ENCODE measurements at regions not wholly inside any gene's neighbourhood (a gene's known extent, or its start where the extent isn't known, plus 50 kb on each side); places are given as distances from the start of the nearest gene placed in this dataset.

DNA sequence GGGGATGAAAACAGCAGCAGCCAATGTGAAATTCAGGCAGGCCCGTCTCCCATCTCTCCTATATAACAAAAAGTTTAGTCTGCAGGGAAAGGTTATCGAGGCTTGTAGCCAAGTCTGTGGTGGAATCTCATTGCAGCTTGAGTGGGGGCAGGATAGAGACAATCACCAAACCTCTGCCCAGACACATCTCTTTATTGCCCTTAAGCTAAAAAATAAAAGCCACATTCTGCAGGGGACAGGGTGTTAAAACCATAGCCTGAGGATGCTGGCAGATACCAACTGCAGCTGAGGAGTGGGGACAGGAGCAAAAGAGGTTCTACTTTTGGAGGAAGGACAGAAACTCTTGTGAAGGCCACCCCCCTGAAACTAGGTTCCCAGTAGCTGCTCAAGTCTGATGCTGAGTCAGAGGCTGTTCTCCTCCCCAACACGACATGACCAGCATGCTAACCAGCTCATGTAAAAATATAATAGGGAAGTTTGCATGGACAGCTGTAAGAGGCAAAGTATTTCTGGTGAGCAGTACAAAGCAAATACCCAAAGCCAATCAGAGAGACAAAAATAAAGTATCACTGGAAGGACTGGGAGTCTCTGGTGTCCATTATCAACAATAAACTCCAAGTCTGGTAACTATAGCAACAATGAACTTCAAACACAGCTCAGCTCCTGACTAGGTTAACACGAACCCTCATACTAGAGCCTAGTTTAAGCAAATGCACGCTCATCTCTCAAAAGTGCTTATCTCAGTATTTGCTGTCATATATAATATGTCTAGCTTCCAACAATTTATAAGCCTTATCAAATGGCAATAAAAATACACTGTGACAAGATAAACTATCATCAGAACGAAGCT is 362.2 kb upstream of the SLCO3A1 start:
- ATAC-seq (replicated peaks in 6 of 8), result peak in 7 of 8 experiments; percentile 23 to 89 (median 49)
- in situ Hi-C loops (cut with MboI; ENCODE audit: low pct_unique_long_range_greater_than_20kb in 2 of 9, low sequenced_read_pairs in 9 of 9, unreplicated experiment in 9 of 9), result no loop called here
- H3K4me3 ChIP-seq, result no peak overlapping the region
- no peak overlapping the region for H3K27ac ChIP-seq
- no peaks in the 10 kb centered on the region for H3K4me1 ChIP-seq (replicated peaks in 1 of 2)
- WGBS, 10 experiments, result 25 to 100% (median 76%) methylated on average over 1 to 4 of the region's 6 CpGs

DNA sequence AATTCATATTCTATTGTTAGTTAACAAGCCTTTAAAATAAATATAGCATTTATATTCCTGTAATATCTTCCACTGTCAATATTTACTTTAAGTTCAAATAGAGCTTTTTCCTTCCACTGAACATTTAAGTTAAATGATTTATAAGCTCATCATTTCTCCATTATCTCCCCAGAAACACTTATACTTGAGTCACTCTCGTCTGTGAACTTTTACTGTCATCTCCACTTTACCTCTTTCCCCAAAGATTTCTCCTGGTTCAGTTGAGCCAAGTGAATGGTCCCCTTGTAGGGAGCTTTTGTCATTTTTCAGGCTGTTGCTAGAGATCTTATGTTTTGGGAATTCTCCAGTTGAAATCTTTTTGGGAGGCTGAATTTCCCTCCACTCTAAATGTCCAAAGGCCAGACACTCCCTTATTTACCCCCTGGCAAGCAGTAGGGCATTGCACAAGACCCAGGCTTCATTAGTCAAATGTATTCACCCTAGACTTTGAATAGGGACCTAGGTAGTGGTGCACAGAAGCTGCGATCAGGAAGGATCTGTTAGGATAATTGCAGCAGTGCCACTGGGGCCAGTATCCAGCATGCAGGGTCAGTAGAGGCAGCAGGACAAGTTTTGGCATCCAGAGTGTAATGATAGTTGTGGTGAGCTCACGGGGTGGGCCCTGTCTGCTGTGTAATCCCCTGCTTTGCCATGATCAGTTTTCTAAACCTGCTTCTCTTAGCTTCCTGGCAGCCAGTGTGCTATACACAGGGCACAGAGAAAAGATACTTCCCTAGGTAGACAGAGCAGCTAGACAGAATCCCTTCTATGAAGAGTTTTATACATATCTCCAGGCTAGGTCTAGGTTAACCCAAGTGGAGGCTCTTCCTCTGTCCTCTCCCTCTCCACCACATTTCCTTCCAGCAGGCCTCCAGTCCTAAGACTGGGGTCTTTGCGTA is 356.5 kb upstream of the SLCO3A1 start:
- ATAC-seq (replicated peaks in 6 of 8), result peak in 2 of 8 experiments; percentile 13 to 19
- in situ Hi-C loops (cut with MboI; ENCODE audit: low pct_unique_long_range_greater_than_20kb in 2 of 9, low sequenced_read_pairs in 9 of 9, unreplicated experiment in 9 of 9), result no loop called here
- no peak overlapping the region for H3K4me3 ChIP-seq
- H3K27ac ChIP-seq, result no peak overlapping the region
- WGBS, 10 experiments, result 0 to 100% (median 50%) methylated on average over 1 to 4 of the region's 4 CpGs; no CpG with 5 or more reads in 1 of the 10 experiments
- peaks cover 8 to 21% of the 10 kb centered on the region in 2 donors for H3K4me1 ChIP-seq (replicated peaks in 1 of 2)

- WGBS, 10 experiments, result 36 to 73% (median 55%) methylated on average over 1 to 4 of the region's 4 CpGs
- peaks cover 8 to 21% of the 10 kb centered on the region in 2 donors for H3K4me1 ChIP-seq (replicated peaks in 1 of 2)
- in situ Hi-C loops (cut with MboI; ENCODE audit: low pct_unique_long_range_greater_than_20kb in 2 of 9, low sequenced_read_pairs in 9 of 9, unreplicated experiment in 9 of 9), result no loop called here
- no peak overlapping the region for H3K27ac ChIP-seq
- H3K4me3 ChIP-seq, result no peak overlapping the region
- peak in 4 of 8 experiments; percentile 34 to 82 (median 72) for ATAC-seq (replicated peaks in 6 of 8)
Observed at GRCh38 chr15:91498046-91498748, 355.3 kb upstream of the SLCO3A1 start.

DNA sequence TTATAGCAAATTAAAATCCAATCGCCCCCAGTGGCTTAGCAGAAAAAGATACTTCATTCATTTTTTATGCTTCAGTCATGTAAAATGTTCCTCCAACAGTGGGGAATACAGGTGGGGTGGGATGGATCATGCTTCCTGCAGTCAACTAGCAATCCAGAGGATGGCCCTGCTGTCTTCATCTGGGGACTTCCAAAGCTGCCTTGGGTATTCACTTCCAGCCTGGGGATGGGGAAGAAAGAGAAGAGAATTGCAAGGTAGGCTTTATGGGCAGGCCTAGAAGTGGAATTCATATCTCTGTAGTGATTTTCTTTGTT is 354.8 kb upstream of the SLCO3A1 start:
- peak in 3 of 8 experiments; percentile 45 to 57 (median 53) for ATAC-seq (replicated peaks in 6 of 8)

DNA sequence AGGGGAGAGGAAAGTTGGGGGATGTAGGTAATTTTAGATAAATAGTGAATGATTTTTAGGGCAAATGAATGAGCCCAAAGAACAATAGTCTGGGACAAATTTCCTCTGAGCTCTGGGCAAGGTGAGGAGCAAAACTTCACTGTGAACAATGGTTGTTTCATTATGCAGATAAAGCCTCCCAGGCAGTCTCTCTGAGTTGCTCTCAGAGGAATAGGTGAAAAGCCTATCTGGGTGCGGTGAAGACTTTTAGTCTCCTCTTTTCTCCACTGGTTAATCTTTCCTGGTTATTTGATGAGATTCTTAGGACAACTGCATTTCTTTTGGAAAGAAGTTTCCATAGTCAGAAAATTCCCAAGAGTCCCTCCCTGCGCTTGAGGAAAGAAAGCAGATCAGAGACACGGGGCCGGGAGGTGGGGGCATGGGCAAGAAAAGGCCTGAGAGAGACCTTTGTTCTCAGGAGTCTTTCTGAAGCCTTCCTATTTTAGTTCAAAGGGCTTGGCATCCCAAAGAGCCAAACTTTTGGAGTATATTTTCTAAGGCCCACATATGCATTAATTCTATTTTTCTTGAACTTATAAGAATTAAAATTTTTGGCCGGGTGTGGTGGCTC is 353.6 kb upstream of the SLCO3A1 start:
- Histone ChIP-seq H3K4me3 (no peak overlapping the region), H3K27ac (no peak overlapping the region), H3K4me1 (replicated peaks in 1 of 2) (peaks cover 8 to 21% of the 10 kb centered on the region in 2 donors)
- 43 to 100% (median 72%) methylated on average over 1 to 5 of the region's 5 CpGs; no CpG with 5 or more reads in 1 of the 10 experiments for WGBS, 10 experiments
- ATAC-seq (replicated peaks in 6 of 8), result no peak
- in situ Hi-C loops (cut with MboI; ENCODE audit: low pct_unique_long_range_greater_than_20kb in 2 of 9, low sequenced_read_pairs in 9 of 9, unreplicated experiment in 9 of 9), result loop anchor here in 1 of 9 experiments (25.0 kb wide), 1 partner anchor 188 kb away; no protein-coding TSS in a partner anchor

More for the DNA sequence above, 354.8 kb upstream of the SLCO3A1 start:
- Histone ChIP-seq H3K4me1 (replicated peaks in 1 of 2) (peaks cover 8 to 21% of the 10 kb centered on the region in 2 donors), H3K27ac (no peak overlapping the region), H3K4me3 (no peak overlapping the region)
- in situ Hi-C loops (cut with MboI; ENCODE audit: low pct_unique_long_range_greater_than_20kb in 2 of 9, low sequenced_read_pairs in 9 of 9, unreplicated experiment in 9 of 9), result no loop called here
- WGBS, 10 experiments, result 0 to 100% (median 71%) methylated on average over 1 of the region's 1 CpG; no CpG with 5 or more reads in 1 of the 10 experiments

GRCh38 chr15:91508633-91509032 is 344.9 kb upstream of the SLCO3A1 start:
- Histone ChIP-seq H3K27ac (no peak overlapping the region), H3K4me1 (replicated peaks in 1 of 2) (peaks cover 7 to 21% of the 10 kb centered on the region in 2 donors), H3K4me3 (no peak overlapping the region)
- WGBS, 10 experiments, result 0 to 95% (median 79%) methylated on average over 1 to 3 of the region's 3 CpGs; no CpG with 5 or more reads in 1 of the 10 experiments
- in situ Hi-C loops (cut with MboI; ENCODE audit: low pct_unique_long_range_greater_than_20kb in 2 of 9, low sequenced_read_pairs in 9 of 9, unreplicated experiment in 9 of 9), result loop anchor here in 1 of 9 experiments (25.0 kb wide), 1 partner anchor 196 kb away; no protein-coding TSS in a partner anchor
- ATAC-seq (replicated peaks in 6 of 8), result no peak

GRCh38 chr15:91514147-91514546 is 339.4 kb upstream of the SLCO3A1 start:
- peak overlapping the region in 1 of 2 donors; percentile 40 for H3K27ac ChIP-seq

GRCh38 chr15:91515188-91515754 is 338.2 kb upstream of the SLCO3A1 start:
- WGBS, 10 experiments, result 0 to 100% (median 75%) methylated on average over 1 to 5 of the region's 5 CpGs
- peak in 4 of 8 experiments; percentile 39 to 81 (median 62) for ATAC-seq (replicated peaks in 6 of 8)
- Histone ChIP-seq H3K27ac (no peak overlapping the region), H3K4me3 (no peak overlapping the region), H3K4me1 (replicated peaks in 1 of 2) (peaks cover 18 to 41% of the 10 kb centered on the region in 2 donors)
- in situ Hi-C loops (cut with MboI; ENCODE audit: low pct_unique_long_range_greater_than_20kb in 2 of 9, low sequenced_read_pairs in 9 of 9, unreplicated experiment in 9 of 9), result loop anchor here in 1 of 9 experiments (25.0 kb wide), 1 partner anchor 203 kb away; no protein-coding TSS in a partner anchor

More at GRCh38 chr15:91514147-91514546, 339.4 kb upstream of the SLCO3A1 start:
- H3K4me1 ChIP-seq (replicated peaks in 1 of 2), result peaks cover 18 to 41% of the 10 kb centered on the region in 2 donors
- 33 to 100% (median 80%) methylated on average over 1 to 2 of the region's 2 CpGs; no CpG with 5 or more reads in 3 of the 10 experiments for WGBS, 10 experiments
- no peak overlapping the region for H3K4me3 ChIP-seq
- in situ Hi-C loops (cut with MboI; ENCODE audit: low pct_unique_long_range_greater_than_20kb in 2 of 9, low sequenced_read_pairs in 9 of 9, unreplicated experiment in 9 of 9), result loop anchor here in 1 of 9 experiments (25.0 kb wide), 1 partner anchor 202 kb away; no protein-coding TSS in a partner anchor
- ATAC-seq (replicated peaks in 6 of 8), result peak in 3 of 8 experiments; percentile 40 to 77 (median 56)

DNA sequence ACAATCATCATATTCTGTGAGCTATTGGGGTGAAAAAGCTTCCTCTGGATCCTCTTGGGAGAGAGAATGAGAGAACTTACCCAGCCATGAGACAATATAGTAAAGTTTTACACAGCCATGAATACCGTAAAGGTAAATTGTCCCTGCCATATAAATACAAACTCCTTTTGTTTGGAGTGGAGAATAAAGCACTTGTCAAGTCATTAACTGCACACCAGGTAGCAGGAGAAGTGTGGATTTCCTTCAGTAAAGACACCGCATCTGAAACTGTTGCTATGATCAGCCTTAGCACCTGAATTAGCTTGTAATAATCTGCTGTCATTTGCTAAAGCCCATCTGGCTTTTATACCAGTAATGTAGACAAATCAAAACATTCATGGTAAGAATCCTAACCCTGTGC is 336.6 kb upstream of the SLCO3A1 start:
- no peak overlapping the region for H3K4me3 ChIP-seq
- 67 to 100% (median 92%) methylated on average over 1 to 2 of the region's 2 CpGs; no CpG with 5 or more reads in 4 of the 10 experiments for WGBS, 10 experiments
- H3K4me1 ChIP-seq (replicated peaks in 1 of 2), result peaks cover 16 to 36% of the 10 kb centered on the region in 2 donors
- no peak overlapping the region for H3K27ac ChIP-seq
- in situ Hi-C loops (cut with MboI; ENCODE audit: low pct_unique_long_range_greater_than_20kb in 2 of 9, low sequenced_read_pairs in 9 of 9, unreplicated experiment in 9 of 9), result loop anchor here in 1 of 9 experiments (25.0 kb wide), 1 partner anchor 205 kb away; no protein-coding TSS in a partner anchor
- no peak for ATAC-seq (replicated peaks in 6 of 8)

DNA sequence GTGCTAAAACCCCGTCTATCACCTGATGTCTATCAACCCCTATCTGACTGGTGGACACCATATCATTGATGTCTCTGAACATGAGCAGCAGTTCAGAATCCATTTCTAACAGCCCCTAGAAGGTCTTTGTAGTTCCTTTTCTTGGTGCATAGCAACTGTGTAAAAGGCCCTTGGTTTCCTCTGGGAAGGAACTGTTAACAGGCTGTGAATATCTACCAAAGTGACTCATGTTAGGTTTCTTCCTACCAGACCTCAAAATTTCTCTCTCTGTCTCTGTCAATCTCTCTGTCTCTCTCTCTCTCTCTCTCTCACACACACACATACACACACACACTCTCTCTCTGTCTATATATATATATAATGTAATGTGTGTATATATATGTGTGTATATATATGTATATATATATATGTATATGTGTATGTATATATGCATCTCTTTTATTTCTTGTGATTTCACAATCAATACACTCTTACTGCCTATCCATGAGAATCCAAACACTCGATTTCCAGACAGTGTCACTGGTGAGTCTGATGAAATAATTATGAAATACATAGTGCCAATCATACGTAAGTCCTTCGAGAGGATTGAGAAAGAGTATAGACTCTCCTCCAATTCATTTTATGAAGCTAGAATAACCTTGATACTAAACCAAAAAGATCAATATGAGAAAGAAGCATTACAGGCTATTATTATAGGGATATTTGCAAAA is 335.9 kb upstream of the SLCO3A1 start:
- H3K4me1 ChIP-seq (replicated peaks in 1 of 2), result peaks cover 11 to 28% of the 10 kb centered on the region in 2 donors
- WGBS, 10 experiments, result 40 to 84% (median 63%) methylated on average over 1 to 4 of the region's 4 CpGs; no CpG with 5 or more reads in 2 of the 10 experiments
- ATAC-seq (replicated peaks in 6 of 8), result no peak
- no peak overlapping the region for H3K4me3 ChIP-seq
- no peak overlapping the region for H3K27ac ChIP-seq
- in situ Hi-C loops (cut with MboI; ENCODE audit: low pct_unique_long_range_greater_than_20kb in 2 of 9, low sequenced_read_pairs in 9 of 9, unreplicated experiment in 9 of 9), result loop anchor here in 1 of 9 experiments (25.0 kb wide), 1 partner anchor 205 kb away; no protein-coding TSS in a partner anchor

- in situ Hi-C loops (cut with MboI; ENCODE audit: low pct_unique_long_range_greater_than_20kb in 2 of 9, low sequenced_read_pairs in 9 of 9, unreplicated experiment in 9 of 9), result loop anchor here in 1 of 9 experiments (25.0 kb wide), 1 partner anchor 209 kb away; no protein-coding TSS in a partner anchor
- Histone ChIP-seq H3K4me1 (replicated peaks in 1 of 2) (no peaks in the 10 kb centered on the region), H3K4me3 (no peak overlapping the region), H3K27ac (no peak overlapping the region)
- ATAC-seq (replicated peaks in 6 of 8), result no peak
- 43 to 100% (median 61%) methylated on average over 1 to 4 of the region's 4 CpGs for WGBS, 10 experiments
Observed at GRCh38 chr15:91520850-91521249, 332.7 kb upstream of the SLCO3A1 start.
